ENCODE measurements at regions not wholly inside any gene's neighbourhood (a gene's known extent, or its start where the extent isn't known, plus 50 kb on each side); places are given as distances from the start of the nearest gene placed in this dataset.

DNA sequence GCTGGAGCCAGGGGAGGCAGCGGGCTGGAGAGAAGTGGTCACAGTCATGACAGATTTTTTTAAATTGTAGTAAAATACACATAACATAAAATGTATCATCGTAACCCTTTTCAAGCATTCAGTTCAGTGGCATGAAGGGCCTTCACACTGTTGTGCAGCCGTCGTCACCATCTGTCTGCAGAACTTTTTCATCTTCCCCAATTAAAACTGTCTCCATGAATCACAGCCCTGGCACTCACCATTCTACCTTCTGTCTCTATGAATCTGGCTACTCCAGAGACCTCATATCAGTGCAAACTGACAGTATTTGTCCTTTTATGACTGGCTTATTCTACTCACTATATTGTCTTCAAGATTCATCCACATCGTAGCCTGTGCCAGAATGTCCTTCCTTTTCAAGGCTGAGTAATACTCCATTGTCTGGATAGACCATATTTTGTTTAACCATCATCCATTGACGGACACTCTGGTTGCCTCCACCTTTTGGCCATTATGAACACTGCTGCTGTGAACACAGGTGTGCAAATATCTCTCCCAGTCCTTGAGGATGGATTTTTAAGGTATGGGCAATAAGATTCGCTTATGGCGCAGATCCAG is 91.5 kb upstream of the NCOR2 start:
- Histone ChIP-seq H3K9me3 (ENCODE audit: insufficient read depth, low read depth) (no peaks in the 10 kb centered on the region), H3K36me3 (ENCODE audit: low read depth) (no peaks in the 10 kb centered on the region), H3K4me1 (replicated peaks; ENCODE audit: insufficient read depth) (no peaks in the 10 kb centered on the region; the same call in 1 of the 2 replicates), H3K4me3 (no peak overlapping the region), H3K9me2 (ENCODE audit: insufficient read depth) (no peaks in the 10 kb centered on the region), H2AFZ (no peak overlapping the region), H4K20me1 (ENCODE audit: insufficient read depth) (no peaks in the 10 kb centered on the region), H3K27me3 (ENCODE audit: insufficient read depth, low read depth) (no peaks in the 10 kb centered on the region), H3K79me2 (ENCODE audit: low read depth) (no peaks in the 10 kb centered on the region), H3F3A (ENCODE audit: insufficient read depth, low read depth) (no peaks in the 10 kb centered on the region), H3K4me2 (no peak overlapping the region), H3K27ac (no peak overlapping the region)
- ChIA-PET CTCF (no interaction called here), POLR2A (ENCODE audit: unreplicated experiment) (no interaction called here)
- BruUV-seq (replicated peaks), result no TSS peak
- intact Hi-C loops (cut with micrococcal nuclease; ENCODE audit: unreplicated experiment), result no loop called here
- no peak for DNase-seq
- TF ChIP-seq EZH2 (IDR thresholded peaks at IDR 0.05; ENCODE audit: low read depth), result no peak
- TF ChIP-seq, protein P1, sequence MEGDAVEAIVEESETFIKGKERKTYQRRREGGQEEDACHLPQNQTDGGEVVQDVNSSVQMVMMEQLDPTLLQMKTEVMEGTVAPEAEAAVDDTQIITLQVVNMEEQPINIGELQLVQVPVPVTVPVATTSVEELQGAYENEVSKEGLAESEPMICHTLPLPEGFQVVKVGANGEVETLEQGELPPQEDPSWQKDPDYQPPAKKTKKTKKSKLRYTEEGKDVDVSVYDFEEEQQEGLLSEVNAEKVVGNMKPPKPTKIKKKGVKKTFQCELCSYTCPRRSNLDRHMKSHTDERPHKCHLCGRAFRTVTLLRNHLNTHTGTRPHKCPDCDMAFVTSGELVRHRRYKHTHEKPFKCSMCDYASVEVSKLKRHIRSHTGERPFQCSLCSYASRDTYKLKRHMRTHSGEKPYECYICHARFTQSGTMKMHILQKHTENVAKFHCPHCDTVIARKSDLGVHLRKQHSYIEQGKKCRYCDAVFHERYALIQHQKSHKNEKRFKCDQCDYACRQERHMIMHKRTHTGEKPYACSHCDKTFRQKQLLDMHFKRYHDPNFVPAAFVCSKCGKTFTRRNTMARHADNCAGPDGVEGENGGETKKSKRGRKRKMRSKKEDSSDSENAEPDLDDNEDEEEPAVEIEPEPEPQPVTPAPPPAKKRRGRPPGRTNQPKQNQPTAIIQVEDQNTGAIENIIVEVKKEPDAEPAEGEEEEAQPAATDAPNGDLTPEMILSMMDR (conservative IDR thresholded peaks at IDR 0.05), result no peak

- Histone ChIP-seq H3K9me2 (ENCODE audit: insufficient read depth) (no peaks in the 10 kb centered on the region), H3K4me3 (no peak overlapping the region), H4K20me1 (ENCODE audit: insufficient read depth) (no peaks in the 10 kb centered on the region), H3K4me1 (replicated peaks; ENCODE audit: insufficient read depth) (no peaks in the 10 kb centered on the region; the same call in 1 of the 2 replicates), H2AFZ (no peak overlapping the region), H3K9me3 (ENCODE audit: insufficient read depth, low read depth) (no peaks in the 10 kb centered on the region), H3K27me3 (ENCODE audit: insufficient read depth, low read depth) (no peaks in the 10 kb centered on the region), H3K27ac (no peak overlapping the region), H3K79me2 (ENCODE audit: low read depth) (no peaks in the 10 kb centered on the region), H3F3A (ENCODE audit: insufficient read depth, low read depth) (no peaks in the 10 kb centered on the region), H3K36me3 (ENCODE audit: low read depth) (no peaks in the 10 kb centered on the region), H3K4me2 (no peak overlapping the region)
- BruUV-seq (replicated peaks), result no TSS peak
- intact Hi-C loops (cut with micrococcal nuclease; ENCODE audit: unreplicated experiment), result no loop called here
- no peak for DNase-seq
- ChIA-PET POLR2A (ENCODE audit: unreplicated experiment) (no interaction called here), CTCF (no interaction called here)
- TF ChIP-seq EZH2 (IDR thresholded peaks at IDR 0.05; ENCODE audit: low read depth), result no peak
- TF ChIP-seq, protein P1 (conservative IDR thresholded peaks at IDR 0.05), result no peak
These were observed 90.9 kb upstream of the NCOR2 start for GRCh38 chr12:124658302-124658701.

DNA sequence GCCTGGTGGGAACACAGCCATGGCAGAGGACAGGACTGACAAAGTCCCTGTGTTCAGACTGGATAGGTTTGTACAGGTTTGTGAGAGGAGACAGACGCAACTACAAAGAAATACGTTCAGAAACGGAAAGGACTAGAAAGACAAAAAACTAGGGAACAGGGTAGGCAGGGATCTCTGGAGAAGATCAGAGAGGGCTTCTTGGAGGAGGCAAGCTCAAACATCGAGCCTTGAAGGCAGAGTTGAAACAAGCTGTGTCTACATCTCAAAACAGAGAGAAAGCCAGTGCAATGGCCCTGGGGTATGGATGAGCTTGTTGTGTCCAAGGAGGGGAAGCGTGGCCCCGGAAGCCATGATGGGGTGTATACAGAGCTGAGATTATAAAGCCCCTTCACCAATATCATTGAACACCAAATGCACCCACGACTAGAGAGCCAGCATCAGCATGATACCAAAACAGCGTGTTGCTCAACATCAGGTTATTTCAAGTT is 89.6 kb upstream of the NCOR2 start:
- Histone ChIP-seq H3K4me2 (no peak overlapping the region), H3K79me2 (ENCODE audit: low read depth) (no peaks in the 10 kb centered on the region), H3K4me1 (replicated peaks; ENCODE audit: insufficient read depth) (no peaks in the 10 kb centered on the region; the same call in 1 of the 2 replicates), H4K20me1 (ENCODE audit: insufficient read depth) (no peaks in the 10 kb centered on the region), H3K27ac (no peak overlapping the region), H3K9me2 (ENCODE audit: insufficient read depth) (no peaks in the 10 kb centered on the region), H3K9me3 (ENCODE audit: insufficient read depth, low read depth) (no peaks in the 10 kb centered on the region), H3K4me3 (no peak overlapping the region), H3K27me3 (ENCODE audit: insufficient read depth, low read depth) (no peaks in the 10 kb centered on the region), H2AFZ (no peak overlapping the region), H3K36me3 (ENCODE audit: low read depth) (no peaks in the 10 kb centered on the region), H3F3A (ENCODE audit: insufficient read depth, low read depth) (no peaks in the 10 kb centered on the region)
- POLR2A ChIA-PET (ENCODE audit: unreplicated experiment), result interaction anchor here (0.6 to 0.8 kb wide), 2 partner anchors 30 to 55 kb away, joined by 6 to 14 read pairs; no protein-coding TSS in a partner anchor
- CTCF ChIA-PET, result no interaction called here
- intact Hi-C loops (cut with micrococcal nuclease; ENCODE audit: unreplicated experiment), result no loop called here
- BruUV-seq (replicated peaks), result no TSS peak
- no peak for DNase-seq
- TF ChIP-seq EZH2 (IDR thresholded peaks at IDR 0.05; ENCODE audit: low read depth), result no peak
- TF ChIP-seq, protein P1 (conservative IDR thresholded peaks at IDR 0.05), result no peak
